Occipital lobe (tissue), 1 donor: ENCODE measurements at regions not wholly inside any gene's neighbourhood (a gene's known extent, or its start where the extent isn't known, plus 50 kb on each side); places are given as distances from the start of the nearest gene placed in this dataset.
"Not testable (repeated sequence)": the region's sequence is repeated elsewhere in the genome, so short reads cannot be mapped to it uniquely, and the experiment has no call there.

Experiments used
- DNase-seq: peaks from one replicate; lab custom pipeline; 2025; lab: John Stamatoyannopoulos, UW

- no peak for DNase-seq
Measured at GRCh38 chr6:144528743-144529425, 243.7 kb downstream of the UTRN start.

GRCh38 chr6:144530118-144530517 lies 245.0 kb downstream of the UTRN start:
- no peak for DNase-seq

DNA sequence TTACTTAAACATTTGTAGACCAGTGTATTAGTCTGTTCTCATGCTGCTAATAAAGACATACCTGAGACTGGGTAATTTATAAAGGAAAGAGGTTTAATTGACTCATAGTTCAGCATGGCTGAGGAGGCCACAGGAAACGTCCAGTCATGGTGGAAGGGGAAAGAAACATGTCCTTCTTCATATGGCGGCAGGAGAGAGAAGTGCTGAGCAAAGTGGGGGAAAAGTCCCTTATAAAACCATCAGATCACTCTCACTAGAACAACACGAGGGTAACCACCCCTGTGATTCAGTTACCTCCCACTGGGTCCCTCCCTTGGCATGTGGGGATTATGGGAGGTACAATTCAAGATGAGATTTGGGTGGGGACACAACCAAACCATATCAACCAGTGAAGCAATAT lies 247.1 kb downstream of the UTRN start:
- not testable (repeated sequence) for DNase-seq

- no peak for DNase-seq
Measured at GRCh38 chr6:144534180-144534579, 249.0 kb downstream of the UTRN start.

- no peak for DNase-seq
Measured at GRCh38 chr6:144535630-144536029, 250.5 kb downstream of the UTRN start.

DNA sequence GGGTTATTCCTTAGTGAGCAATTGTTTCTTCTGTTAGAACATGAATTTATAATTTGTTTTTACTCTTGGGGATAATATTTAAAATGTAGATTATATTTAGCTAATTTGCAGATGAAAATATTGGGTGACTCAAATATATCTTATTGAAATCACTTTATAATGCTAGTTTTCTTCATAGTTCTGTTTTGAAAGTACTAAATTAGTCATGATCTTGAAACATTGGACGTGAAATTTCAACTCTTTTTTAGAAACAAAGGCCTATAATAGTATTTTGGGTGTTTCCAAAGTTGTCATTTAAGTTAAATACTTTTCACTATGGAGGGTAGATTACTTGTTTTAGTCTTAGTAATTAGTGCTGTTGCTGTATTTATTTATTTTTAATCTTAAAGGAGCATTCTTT lies 250.9 kb downstream of the UTRN start:
- DNase-seq = no peak

GRCh38 chr6:144543006-144543871 lies 258.1 kb downstream of the UTRN start:
- DNase-seq = no peak

DNA sequence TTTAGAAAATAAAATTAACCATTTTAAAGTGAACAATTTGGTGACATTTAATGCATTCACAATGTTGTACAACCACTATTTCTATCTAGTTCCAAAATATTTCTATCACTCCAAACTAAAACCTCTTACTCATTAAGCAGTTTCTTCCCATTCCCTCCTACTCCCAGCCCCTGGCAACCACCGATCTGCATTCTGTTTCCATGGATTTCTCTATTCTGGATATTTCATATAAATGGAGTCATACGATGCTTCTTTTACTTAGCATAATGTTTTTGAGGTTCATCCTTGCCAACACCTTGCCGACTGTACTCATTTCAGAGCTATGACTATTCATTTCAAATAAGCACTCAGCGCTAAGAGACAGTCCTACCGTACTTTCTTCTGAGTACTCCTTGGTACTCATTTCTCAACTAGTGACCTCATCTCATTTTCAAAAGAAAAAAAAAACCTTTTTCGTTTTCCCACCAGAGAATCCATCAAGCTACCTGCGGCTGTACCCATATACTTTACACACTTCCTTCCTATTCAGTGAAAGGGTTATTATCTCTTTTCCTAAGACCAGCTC lies 259.2 kb downstream of the UTRN start:
- no peak for DNase-seq

GRCh38 chr6:144546807-144547206 lies 261.7 kb downstream of the UTRN start:
- no peak for DNase-seq

GRCh38 chr6:144547409-144547808 lies 262.3 kb downstream of the UTRN start:
- DNase-seq = no peak

- no peak for DNase-seq
Measured at GRCh38 chr6:144548536-144548935, 263.4 kb downstream of the UTRN start.

DNA sequence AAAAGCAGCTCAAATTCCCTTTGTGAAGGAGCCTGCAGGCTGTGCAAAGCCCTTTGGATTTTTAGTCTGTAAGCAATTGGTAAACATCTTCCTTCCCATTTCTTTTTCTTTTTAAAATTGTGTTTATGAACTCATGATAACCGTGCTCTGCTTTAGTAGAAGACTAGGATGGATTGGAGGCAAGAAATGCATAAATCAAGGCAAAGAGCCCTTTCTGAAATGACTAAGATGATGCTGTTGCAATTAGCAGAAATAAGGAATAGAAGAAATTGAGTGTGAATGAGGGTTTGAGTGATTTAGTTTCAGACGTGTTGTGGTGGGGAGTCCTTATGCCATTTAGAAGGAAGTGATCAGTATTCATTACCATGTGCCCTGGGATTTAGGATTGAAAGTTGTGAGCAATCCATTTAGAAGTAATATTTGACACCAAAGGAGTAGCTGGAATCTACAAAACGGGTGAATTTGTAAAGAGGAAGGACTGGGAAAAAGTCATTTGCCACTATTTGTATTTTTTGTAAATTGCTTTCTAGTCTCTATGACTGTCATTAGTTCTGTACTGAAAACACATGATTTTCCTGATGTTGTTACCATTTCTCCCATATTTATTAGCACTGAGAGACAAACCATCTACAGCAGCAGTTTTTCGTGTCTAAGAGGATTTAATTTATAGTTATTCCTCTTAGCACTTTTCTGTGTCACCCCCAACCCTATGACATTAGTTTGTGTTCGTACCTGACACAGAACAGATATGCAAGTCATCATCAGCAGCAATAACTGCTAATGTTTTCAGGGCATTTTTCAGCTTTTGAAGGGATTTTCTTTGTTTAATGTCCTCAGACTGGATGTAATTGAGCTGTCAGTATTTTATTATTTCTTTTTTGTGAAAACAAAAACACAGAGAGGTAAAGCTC lies 265.0 kb downstream of the UTRN start:
- DNase-seq = no peak

GRCh38 chr6:144551339-144551738 lies 266.2 kb downstream of the UTRN start:
- DNase-seq = no peak

DNA sequence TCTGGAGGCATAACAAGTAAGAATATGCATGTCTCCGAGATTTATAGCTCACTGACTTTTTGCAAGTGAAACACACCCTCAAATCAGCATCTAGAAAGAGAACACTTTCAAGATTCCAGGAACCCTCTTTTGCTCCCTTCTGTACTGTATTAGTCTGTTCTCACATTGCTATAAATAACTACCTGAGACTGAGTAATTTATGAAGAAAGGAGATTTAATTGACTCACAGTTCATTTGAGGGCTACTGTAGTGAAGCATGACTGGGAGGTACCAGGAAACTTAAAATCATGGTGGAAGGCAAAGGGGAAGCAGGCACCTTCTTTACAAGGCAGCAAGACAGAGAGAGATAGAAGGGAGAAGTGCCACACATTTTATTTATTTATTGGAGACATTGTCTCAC lies 269.9 kb downstream of the UTRN start:
- DNase-seq = no peak

DNA sequence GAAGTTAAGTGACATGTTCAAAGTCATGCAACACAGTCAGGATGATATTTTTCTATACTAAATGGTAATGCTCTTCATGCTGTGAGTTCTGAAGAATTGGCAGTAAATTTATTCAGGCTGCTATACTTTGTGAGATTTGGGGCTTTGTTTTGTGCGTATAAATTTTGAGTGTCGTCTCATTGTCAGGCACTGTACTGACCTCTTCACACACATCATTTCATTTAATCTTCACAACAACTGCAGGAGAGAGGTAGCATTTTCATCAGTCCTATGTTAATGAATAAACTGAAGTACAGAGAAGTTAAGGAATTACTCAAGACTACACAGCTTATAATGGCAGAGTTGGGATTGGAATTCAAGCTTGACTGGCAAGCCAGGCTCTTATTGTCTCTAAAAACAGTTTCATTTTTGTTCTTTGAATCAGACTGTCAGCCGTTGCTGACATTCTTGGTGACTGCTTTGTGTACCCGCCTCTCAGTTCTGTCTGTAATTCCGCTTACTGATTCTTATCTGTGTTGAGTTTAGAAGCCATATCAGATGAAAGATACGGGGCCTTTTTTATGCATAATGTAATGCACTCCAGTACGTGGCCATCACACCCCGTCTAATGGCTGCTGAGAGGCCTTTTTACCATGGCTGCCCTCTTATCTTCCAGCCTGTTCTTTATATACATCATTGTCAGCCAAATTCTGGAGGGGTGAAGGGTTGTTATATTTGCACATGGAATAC lies 274.9 kb downstream of the UTRN start:
- DNase-seq = no peak

DNA sequence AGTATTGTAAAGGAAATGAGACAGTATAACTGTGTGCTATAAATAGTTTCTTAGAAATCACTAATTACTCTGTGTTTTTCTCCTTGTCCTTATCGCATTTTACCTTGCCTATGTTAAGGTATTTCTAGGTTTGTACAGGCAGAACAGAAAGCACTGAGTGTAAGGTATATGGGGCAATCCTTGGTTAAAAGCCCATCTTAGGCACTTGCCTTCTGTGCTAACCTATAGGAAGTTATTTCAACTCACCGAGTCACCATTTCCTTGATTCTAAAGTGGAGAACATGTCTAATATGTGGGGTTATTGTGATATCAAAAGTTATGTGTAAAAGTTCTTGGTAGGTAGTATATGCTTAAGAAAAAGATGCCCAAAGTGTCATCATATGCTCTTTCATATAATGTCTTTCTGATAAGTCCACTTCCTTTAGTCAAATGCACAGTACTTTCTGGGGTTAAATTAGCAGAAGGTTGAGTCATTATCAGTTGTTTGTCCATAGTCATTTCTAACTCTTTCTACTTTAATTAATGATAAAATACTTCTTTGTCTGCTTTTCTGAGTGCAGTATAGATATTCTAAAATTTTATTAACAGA lies 276.4 kb downstream of the UTRN start:
- no peak for DNase-seq

DNA sequence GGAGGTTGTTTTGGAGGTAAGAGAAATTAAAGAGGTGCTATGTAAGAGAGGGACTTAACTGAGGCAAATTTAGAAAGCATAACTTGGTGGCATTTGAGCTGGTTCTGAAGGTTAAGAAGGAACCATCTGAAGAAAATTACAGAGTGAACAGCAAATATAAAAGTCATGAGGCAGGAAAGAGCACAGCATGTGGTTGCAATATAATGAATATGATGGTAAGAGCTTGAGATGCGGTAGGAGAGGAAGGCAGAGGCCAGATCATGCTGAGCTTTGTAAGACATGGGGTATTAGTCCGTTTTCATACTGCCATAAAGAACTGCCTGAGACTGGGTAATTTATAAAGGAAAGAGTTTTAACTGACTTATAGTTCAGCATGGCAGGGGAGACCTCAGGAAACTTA lies 279.1 kb downstream of the UTRN start:
- DNase-seq = no peak

DNA sequence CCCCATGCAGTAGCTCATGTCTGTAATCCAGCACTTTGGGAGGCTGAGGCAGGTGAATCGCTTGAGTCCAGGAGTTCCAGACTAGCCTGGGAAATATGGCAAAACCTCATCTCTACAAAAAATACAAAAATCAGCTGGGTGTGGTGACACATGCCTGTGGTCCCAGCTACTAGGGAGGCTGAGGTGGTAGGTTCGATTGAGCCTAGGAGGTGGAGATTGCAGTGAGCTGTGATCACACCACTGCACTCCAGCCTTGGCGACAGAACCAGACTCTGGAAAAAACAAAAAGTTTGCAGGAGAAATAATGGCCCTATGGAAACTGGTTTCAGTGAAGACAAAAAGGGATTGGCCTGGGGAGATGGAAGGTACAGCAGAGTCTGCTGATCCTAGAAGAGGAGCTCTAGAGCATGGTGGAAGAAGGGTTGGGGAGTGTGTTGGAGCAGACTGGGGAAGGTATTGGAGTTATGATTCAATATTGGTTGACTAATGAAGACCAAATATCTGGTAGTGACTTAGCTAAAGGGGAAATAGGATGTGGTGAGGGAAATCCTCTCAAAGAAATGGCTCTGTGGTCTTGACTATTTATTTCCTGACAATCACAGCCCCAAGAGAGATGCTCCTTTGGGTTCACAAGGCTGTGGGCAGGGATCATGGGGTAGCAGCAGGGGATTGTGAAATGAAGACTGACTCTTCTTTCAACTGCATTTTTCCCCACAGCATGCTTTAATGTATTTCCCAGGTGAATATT lies 281.9 kb downstream of the UTRN start:
- no peak for DNase-seq

- no peak for DNase-seq
Measured at GRCh38 chr6:144568241-144568640, 283.1 kb downstream of the UTRN start.

DNA sequence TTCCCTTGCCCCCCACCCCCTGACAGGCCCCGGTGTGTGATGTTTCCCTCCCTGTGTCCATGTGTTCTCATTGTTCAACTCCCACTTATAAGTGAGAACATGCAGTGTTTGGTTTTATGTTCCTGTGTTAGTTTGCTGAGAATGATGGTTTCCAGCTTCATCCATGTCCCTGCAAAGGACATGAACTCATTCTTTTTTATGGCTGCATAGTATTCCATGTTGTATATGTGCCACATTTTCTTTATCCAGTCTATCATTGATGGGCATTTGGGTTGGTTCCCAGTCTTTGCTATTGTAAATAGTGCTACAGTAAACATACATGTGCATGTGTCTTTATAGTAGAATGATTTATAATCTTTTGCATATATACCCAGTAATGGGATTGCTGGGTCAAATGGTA lies 287.4 kb downstream of the UTRN start:
- DNase-seq = not testable (repeated sequence)
